AG09319 (cell line): ENCODE measurements at regions not wholly inside any gene's neighbourhood (a gene's known extent, or its start where the extent isn't known, plus 50 kb on each side); places are given as distances from the start of the nearest gene placed in this dataset.
"Not testable (repeated sequence)": the region's sequence is repeated elsewhere in the genome, so short reads cannot be mapped to it uniquely, and the experiment has no call there.

Experiments used
- DNase-seq: peaks from one replicate; pipeline ENCODE4 v3.0.0-alpha.2; 2010; ENCODE audit warnings: low read depth; ENCODE audit errors: extremely low read depth
- TF ChIP-seq, protein P1 (sequence below): IDR thresholded peaks from 2 replicates; pipeline ENCODE4 v1.5.1; 2011; ENCODE audit warnings: low read depth, mild to moderate bottlenecking, inconsistent platforms, low read length, moderate library complexity

DNA sequence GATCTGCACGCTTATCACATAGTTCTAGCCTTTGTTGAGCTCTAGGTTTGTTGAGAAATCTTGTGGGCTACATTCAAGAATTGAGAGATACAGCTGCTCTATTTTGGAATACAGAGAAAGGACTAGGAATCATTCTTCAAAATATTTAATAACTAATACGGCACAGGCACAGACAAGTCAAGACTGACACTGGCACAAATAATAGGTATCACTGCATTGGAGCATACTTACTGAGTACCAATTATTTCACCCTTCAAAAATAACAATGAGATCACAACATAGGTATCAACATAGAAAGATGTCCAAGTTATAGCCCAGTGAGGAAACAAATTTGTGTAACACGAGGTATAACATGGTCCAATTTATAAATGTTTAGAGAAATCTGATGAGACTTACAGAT, 133.7 kb upstream of the TSC22D2 start:
- no peak for DNase-seq
- TF ChIP-seq, protein P1, sequence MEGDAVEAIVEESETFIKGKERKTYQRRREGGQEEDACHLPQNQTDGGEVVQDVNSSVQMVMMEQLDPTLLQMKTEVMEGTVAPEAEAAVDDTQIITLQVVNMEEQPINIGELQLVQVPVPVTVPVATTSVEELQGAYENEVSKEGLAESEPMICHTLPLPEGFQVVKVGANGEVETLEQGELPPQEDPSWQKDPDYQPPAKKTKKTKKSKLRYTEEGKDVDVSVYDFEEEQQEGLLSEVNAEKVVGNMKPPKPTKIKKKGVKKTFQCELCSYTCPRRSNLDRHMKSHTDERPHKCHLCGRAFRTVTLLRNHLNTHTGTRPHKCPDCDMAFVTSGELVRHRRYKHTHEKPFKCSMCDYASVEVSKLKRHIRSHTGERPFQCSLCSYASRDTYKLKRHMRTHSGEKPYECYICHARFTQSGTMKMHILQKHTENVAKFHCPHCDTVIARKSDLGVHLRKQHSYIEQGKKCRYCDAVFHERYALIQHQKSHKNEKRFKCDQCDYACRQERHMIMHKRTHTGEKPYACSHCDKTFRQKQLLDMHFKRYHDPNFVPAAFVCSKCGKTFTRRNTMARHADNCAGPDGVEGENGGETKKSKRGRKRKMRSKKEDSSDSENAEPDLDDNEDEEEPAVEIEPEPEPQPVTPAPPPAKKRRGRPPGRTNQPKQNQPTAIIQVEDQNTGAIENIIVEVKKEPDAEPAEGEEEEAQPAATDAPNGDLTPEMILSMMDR: no peak

DNA sequence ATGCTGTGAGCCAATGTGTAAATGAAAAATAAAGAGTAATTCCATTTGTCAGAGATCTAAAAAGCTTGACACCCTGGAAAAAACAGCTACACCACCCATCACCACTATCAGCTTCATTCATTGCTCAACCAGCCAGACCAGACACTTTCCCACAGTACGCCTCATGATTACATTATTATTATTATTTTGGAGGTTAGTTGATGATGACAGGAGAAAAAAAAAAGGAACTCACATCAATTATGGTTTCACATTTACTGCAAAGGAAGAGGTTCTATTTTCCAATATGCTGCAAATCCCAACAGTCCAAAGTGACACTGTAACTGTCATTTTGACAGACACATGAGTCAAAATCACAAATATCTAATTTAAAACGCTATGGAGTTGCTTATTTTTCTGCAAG, 134.7 kb upstream of the TSC22D2 start:
- DNase-seq: no peak
- TF ChIP-seq, protein P1: no peak

DNA sequence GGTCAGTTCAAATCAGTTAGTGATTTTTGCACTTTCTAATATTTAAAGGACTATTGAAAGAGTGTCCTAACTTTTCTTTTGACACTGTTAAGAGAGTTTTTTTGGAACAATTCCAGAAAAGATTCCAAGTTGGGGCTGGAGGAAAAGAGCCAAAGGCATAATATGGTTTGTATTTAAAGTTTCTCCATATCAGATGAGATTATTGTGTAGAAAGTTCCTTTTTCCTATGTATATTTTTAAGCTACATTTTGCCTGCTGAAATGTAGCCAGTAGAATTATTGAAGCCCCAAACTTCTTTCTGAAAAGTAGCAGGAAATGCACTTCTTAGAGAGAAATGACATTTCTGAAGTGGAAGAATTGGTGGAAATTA, 136.5 kb upstream of the TSC22D2 start:
- TF ChIP-seq, protein P1: no peak
- no peak for DNase-seq

DNA sequence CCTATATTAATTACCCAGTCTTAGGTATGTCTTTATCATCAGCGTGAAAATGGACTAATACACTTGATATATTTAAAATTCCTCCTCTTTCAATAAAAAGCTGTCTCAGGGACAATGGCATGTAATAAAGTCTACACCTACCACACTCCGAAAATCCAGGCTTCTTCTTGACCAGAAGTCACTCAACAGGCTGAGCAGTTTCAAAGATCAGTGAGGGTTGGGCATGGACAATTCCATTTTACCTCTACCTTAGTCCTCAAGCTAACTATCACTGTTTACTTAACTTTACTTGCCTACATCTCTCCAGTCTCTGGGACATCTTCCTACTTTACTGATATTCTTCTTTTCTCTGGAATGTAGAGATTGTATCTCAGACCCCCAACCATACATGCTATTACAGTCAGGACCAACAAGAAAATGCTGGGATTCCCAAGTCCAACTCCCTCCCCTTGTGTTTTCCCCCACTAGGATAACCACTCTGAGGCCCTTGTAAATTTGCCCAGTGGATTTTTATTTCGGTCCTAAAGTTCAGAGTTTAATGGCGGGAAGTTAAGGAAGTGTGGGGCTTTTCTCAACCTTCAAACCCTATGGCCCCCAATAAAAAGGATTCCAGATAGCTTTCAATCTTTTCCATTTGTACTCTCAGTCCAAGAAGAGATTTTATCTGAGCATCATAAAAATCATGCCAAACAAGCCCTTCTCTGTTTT, 137.1 kb upstream of the TSC22D2 start:
- TF ChIP-seq, protein P1: no peak
- DNase-seq: no peak

DNA sequence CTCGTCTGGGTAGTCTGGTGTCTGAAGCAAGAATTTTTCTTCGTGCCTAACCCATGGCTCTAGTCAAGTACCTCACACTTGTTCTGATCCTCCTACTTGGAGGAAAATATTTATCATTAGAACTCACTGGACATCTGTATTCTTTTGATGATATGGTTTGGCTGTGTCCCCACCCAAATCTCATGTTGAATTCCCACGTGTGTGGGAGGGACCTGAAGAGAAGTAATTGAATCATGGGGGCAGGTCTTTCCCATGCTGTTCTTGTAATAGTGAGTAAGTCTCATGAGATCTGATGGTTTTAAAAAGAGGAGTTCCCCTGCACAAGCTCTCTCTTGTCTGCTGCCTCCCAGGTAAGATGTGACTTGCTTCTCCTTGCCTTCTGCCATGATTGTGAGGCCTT, 137.7 kb upstream of the TSC22D2 start:
- not testable (repeated sequence) for DNase-seq

DNA sequence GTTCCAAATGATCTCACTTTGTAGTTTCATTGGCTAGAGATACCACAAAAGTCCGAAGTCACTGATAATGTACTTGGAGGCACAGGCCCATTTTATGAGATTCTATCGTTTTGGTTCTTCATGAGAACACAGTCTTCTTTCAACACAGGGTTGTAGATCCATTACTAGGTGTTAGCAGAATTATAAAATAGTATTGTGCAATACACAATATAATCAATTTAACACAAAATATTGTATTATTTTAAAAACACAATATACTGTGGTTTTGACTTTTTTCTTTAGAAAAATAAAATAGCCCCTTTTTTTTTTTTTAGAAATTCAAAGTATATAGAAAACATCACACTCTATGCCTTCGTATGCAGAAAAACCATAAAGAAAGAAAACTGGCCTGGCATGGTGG, 138.6 kb upstream of the TSC22D2 start:
- no peak for DNase-seq
- TF ChIP-seq, protein P1: no peak

DNA sequence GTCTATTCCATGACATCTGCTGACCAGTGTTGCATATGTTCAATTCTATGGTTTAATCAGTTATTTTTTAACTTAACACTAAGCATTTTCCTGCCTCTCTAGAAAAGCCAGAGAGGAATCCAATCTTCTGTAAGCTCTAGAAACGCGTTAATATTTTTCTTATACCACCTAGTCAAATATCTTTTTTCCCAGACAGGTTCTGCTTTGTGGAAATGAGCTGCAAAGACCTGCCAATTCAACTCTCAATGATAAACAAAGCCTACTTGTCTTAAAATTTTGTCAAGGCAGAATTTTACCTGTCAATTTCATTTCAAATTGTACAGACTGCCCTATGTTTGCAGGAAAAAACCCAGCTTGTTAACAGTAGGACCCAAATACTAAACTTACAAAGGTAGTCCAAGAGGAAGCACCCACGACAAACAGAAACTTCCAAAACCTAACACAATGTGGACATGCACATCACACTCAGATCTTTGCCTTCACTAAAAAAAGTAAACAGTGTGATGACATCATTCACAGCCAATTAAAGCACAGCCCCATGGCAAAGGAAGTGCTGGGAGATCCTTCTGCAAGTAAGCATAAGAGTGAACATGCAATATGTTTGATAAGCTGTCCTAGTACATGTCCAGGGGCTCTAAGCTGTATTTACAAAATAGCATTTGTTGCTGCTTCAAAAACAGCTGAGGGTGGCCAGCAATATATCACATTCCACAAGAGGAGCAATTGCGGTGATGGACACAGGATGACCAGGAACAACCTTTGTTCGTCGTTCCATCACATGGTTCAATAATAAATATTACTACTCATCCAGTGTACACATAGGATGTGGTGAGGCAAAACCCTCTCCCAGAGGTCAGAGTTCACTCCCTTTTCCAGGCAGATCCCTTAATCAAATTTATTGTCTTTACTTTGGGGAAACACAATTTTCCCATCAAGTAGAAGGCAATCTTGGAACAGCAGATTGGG, 139.4 kb upstream of the TSC22D2 start:
- TF ChIP-seq, protein P1: no peak
- no peak for DNase-seq
